CD1c-positive myeloid dendritic cell (primary cell): ENCODE measurements at regions not wholly inside any gene's neighbourhood (a gene's known extent, or its start where the extent isn't known, plus 50 kb on each side); places are given as distances from the start of the nearest gene placed in this dataset.

Source experiments
- DNase-seq: peaks from one replicate; pipeline ENCODE4 v3.0.0-alpha.2; 2016; ENCODE audit errors: extremely low spot score

DNA sequence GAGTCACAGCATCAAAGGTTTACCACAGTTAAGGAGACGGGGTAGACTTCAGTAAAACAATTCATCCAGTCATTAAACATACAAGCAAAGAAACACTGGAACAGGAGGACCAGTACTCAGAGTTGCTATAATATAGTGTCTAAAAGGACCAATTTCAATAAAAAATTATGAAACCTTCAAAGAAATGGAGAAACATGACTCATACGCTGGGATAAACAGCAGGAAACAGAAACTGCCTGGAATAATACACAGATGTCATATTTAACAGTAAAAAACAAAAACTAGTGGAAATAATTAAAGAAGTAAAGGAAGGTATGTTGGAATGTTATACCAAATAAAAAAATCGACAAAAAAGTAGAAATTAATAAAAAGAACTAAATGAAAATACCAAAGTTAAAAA, 1075.9 kb downstream of the NR2F1-AS1 start:
- no peak for DNase-seq

DNA sequence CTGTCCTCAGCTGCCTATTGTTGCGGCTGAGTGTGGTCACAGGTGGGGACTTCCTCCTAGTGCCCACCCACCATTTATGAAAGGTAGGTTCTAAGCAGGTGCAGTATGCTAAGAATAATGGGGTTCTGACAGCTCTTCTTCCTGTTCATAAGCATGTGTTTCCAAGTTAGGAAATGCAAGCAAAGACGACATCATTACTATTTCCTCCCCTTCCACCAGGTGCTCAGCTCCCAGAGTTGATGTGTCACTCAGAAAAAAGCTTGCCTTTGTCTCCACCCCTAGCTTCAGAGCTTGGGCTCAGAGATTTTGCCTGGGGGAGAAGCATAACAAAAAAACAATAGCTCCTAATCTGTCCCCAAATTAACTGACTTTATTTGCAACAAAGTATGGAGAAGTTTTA, 1076.7 kb downstream of the NR2F1-AS1 start:
- DNase-seq = no peak

DNA sequence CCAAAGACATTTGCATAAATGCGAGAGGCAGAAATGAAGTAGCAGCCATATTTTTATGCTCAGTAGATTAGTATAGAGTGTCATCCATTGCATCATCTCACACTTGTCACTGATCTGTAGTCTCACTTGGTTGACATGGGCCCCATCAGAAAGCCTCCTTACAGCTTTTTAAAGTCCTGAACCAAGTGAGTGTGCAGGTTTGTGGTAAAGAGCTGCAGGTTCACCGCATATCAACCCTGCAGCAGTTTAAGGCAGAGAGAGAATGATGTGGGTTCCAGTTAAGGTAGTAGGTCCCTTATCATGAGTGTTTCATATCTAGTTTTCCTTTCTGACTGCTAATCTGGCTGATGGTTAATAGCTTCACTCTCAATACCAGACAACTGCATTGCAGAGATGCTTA, 1080.3 kb downstream of the NR2F1-AS1 start:
- no peak for DNase-seq

DNA sequence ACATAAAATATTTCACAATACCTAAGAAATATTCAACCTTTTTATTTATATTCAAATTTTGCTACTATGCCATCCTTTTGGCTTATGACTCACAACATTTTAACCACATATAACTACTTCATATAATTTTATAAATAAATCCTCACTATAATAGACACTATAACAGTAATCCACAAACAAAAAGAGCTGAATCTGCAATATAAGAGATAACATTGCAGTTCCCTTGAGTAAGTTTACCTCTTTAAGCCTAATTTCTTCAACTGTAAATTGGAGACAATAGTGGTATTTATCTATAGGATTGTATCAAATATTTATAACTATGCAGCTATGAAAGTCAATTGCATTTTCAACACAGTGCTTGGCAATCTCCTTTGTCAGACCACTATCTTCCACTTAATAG, 1084.5 kb downstream of the NR2F1-AS1 start:
- no peak for DNase-seq

DNA sequence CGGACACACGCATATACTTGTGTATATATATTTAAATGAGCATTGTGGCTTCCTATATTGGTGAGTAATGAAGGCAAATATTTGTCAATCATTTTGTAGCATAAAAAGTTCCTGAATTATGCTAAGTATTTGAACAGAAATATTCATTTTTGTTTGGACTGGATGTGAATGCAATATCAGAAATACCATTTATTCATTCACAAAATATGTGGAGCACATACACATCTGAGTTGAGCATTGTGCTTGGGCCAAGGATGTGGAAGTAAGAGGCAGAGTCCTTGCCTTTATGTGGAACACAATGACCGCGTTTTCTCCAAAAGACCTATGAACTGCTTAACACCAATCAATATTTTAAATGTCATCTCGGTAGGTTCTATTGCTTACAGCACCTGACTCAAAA, 1086.5 kb downstream of the NR2F1-AS1 start:
- DNase-seq = no peak

DNA sequence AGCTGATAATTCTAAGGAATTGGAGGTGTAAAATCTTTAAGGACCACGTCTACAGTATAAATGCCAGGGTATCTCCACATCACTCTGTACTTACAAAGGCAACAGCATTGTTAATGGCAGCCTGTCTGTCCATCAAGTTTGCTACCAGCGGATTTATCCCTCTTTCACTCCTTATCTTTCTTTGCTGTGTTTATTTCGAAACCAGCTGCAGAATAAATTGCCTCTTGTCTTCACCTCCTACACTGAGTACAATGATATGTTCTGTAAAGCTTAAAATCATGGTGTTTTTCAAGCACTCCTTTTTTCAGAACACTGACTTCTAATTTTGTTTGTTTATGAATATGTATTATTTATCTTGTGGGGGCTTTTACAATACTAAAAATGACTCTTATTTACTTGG, 1088.1 kb downstream of the NR2F1-AS1 start:
- no peak for DNase-seq

DNA sequence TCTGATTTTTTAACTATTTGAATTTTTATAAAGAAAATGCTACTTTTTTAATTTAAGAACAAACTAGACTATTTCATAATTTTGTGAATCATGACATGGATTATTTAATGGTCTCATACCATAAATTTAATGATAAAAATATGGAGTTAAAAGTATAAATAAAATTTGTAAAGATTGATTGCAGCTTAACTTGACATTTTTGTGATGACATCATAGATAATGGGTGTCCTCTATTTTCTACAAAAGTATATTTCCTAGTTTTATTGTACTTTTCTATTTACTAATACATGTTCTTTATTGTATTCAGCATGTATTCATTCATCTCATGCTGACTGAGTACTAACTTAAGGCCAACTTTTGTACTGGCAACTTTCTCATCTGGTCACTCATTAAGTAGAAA, 1096.5 kb downstream of the NR2F1-AS1 start:
- DNase-seq = no peak

DNA sequence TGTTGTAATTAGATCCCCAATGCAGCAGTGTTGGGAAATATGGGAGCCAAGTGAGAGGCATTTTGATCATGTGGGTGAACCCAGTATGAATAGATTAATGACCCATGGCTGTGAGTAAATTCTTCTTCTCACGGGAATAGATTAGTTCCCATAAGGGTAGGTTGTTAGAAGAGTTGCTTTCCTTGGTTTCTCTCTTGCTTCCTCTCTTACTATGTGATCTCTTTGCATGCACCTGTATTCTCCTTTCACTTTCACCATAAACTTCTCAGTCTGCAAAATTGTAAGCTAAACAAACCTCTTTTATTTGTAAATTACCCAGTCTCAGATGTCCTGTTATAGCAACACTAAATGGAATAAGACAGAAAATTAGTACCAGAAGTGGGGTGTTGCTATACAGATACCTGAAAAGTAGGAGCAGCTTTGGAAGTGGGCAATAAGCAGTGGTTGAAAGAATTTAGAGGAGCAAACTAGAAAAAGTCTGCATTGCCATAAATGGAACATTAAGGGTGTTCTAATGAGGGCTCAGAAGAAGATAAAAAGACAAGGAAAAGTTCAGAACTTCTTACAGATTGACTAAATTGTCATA, 1090.0 kb upstream of the ARRDC3 start:
- no peak for DNase-seq

DNA sequence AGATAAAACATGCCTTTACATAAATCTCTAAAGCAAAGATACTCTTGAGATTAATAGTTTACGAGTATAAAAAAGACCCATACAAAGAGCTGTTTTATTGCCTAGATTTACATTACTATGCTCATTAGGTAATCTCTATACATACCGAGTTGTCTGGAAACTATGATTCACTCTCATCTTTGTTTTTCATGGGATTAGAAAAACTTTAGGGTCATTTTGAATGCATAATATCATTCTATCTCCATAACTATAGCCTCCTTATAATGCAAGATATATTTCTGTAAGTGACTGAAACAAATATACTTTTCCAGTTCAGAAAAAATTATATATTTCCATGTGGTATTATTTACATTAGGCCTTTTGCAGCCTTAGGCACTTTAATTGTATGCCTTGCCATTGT, 1088.7 kb upstream of the ARRDC3 start:
- no peak for DNase-seq

DNA sequence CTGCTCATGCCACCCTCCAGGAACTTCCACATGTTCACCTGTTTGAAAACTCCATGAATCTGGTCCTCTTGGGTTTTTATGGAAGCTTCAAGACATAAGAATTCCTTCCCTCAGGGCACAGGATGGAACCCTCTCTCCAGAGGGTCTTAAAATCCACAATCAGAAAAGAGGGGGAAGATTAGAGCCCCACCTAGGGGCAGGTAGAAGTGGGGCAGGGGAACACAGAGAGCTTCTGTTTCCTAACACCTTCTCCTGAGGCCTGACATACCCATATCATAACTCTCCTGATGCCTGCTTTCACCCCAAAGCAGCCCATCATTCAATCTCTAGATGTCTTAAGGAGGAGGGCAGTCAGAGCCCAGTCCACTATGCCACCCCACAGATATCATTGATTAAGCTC, 1087.7 kb upstream of the ARRDC3 start:
- DNase-seq = no peak

DNA sequence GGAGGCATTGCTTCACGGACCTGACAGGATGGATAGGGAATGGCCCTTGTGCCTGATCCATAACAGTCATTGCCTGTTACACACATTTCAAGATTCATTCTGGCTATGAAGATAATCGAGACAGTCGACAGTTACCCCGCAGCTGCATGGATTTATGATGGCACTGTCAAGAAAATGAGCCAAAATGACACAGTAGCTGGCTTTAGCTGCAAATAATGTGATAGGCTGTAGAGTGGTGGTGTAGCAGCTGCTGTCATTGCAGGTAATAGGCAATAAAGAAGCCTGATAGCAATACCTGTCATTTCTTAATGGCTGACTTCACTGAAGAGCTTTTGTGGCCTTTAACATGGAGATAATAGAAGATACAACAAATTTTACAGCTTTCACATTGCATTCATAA, 1085.2 kb upstream of the ARRDC3 start:
- no peak for DNase-seq

DNA sequence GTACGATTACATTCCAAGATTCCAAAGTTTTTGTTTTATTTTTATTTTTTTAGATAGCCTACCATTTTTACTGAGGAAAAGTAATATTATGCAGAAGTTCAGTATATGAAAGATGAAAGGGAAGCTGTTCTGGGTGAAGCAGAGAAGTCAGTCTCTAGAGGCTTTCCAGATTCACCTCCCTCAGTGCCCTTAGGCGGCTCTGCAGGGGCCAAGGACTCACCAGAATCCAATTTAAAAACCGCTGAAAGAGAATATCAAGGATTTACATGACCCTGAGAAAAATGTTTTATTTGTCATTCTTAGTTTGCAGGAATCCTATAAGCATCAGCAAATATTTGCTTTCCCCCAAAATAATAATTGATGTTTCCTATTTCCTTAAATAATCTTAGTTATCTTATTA, 1084.6 kb upstream of the ARRDC3 start:
- no peak for DNase-seq

DNA sequence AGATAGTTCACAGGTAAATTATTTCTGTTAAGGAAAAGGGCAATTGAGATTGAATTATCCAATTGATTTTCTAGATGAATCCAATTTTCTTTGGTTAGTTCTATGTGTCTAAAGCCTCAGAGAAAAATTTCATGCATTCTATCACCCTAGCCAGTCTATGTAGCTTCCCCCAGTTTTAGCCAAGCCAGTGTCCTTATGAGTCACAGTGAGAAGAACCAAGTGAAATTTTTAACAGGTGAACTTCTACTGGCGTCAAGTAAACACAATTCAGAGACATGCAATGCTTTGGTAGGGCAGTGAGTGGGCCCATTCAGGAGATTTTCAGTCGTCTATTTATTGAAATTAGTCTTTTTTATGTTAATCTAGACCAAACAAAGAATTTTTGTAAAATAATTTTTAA, 1077.4 kb upstream of the ARRDC3 start:
- no peak for DNase-seq

DNA sequence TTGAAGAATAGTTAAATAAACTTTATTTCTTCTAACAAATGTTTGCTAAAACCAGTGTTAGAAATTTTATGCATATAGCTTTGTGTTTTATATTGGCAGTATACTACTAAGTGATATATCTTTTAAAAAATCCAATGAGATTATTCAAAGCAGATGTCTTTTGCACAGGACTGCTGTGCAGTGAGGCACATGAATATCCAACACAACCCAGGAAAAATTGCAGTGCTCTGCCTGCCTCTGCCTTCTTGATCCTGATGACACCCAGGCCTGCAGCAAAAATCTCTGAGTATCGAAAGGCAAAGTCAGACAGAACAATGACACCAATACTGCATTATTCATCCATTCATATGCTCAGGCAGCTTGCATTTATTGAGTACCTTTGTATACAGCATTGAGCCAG, 1076.5 kb upstream of the ARRDC3 start:
- DNase-seq = no peak

DNA sequence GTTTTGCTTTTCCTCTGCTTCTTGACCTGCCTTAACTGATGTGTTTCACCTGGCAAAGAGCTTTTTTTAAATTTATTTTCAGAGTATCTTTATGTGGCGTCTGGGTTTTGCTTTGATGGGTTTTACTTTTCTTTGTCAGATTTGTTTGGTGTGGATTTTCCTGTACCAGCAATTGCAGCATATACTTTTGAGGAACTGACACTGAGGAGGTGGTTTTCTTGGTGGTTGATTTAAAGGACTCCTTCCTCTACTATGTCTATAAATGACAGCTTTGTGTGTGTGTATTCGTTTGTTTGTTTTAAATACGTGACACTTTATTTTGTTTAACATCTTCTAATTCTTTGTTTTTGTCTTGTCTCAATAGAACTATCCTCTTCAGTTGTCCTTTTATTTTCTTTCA, 1071.9 kb upstream of the ARRDC3 start:
- DNase-seq = no peak

DNA sequence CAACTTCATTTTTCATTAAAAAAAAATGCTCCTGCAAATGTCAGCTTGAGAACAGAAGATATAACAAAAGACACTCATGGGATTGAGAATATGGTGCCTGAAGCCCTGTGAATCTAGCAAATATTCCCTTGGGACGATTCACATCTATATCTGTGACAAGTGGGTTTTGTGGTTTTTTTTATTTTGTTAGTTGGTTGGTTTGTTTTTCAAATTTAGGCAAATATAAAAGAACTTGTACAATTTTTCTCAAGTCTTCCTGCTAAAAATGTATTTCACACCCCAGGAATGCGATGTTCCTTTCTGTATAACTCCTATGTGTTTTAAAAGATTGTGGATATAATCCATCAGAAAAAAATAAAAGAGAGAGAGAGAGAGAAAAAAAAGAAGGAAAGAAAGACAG, 1061.8 kb upstream of the ARRDC3 start:
- DNase-seq = no peak

DNA sequence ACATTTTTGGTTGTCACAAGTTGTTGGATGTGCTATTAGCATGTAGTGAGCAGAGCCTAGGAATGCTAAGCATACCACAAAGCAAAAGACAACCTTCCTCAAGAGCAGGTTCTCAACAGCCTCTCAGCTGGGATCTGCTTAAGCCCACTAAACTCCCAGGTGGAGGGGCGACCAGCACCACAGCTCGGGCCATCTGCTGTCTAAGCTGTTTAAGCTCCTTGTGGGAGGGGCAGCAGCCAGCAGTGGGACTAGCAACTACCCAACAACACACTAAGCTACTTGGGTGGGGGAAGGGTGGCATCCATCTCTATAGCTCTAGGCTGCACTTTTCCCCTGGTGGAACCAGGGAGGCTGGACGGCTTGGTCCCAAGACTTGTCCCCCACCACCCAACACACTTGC, 1052.7 kb upstream of the ARRDC3 start:
- DNase-seq = no peak

DNA sequence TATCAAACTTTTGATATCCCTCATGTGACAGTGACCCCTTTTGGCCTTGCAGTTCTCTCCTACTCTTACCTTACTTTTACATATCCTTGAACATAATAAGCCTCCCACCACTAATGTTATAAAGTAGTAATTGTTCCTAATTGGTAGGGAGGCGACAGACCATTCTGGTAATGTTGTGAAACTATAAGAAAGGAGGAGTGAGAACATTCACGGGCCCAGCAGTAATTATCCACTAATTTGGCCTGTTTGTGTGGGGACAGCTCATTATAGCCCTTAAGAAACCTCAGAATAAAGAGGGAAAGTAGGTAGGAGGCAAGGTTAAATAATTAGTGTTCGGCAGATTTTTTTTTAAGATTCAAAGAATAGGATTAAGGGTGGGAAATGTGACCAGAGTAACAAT, 1046.5 kb upstream of the ARRDC3 start:
- DNase-seq = no peak

DNA sequence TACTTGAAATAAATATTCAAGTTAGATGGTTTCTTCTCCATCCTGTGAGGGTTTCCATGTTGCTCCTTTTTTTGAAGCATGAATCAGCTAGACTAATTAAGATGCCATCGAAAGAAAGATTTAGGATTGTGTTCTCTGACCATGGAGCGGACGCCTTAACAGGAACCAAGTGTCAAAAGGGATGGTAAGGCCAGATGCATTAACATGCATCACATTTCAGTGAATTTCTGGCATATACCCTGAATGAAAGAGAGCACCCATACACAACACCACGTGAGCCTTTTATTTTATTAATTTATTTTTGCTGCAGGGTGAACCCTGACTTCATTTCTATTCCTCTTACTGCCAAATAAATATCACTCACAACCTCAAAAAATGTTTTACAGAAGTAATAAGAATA, 1045.3 kb upstream of the ARRDC3 start:
- DNase-seq = no peak

DNA sequence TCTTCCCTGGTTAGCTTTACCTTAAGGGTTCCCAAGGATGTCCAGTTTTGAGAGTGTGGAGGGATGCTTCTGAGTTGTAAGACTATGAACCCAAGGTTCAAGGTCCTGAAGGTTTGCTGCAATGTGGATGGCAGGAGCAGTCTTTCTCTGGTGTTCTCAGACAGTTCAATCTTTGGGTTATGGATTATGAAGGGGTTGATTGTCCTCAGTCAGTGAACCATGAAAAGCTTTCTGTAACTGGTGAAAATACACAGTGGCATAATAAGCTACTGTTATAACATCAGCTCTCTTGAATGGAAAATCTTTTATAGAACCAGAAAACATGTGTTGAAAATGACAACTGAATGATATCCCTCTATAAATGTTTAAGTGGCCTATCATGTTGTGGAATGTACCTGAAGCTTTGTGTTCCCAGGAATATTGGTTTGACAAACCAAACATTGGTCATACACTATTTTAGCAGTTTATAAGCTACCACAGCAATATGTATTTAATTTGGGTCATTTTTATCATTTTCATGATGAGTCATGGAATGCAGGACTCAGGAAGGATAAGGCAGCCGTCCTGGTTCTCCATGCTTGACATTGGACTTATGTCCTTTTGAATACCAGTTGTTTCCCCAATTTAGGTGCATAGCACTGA, 1041.8 kb upstream of the ARRDC3 start:
- no peak for DNase-seq

DNA sequence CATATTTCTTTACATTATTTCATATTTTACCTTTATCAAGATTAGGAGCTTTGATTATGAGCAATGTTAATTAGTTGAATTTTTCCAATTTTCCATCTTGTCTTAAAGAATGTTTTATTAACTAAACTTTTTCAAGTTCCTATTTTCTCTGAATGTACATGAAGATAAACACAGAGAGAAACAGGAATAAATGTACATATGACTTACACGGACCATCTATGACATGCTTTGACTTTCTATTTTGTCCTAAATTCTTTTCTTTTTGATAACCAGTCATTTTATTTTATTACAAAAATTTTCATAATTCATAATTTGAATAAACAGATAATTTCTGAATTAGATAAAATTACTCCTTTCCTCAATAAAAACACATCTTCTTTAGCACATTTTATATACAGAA, 1038.8 kb upstream of the ARRDC3 start:
- no peak for DNase-seq

DNA sequence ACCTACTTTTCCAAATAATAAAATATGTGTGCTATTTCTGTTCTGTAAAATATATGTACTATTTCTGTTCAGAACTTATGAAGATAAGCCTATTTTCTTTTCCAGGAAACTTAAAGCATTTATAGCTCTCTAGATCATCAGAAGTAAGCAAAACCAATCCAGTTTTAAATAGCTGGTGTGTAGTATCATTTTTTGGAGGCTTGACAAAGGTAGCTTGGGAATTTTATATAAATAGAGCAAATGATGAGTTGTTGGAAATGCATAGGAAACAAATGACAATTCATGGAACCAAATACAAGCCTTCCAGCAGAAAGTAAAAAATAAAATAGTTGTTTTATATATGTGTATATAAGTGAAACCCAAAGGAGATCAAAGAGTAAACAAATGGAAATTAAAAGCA, 1038.1 kb upstream of the ARRDC3 start:
- DNase-seq = no peak

DNA sequence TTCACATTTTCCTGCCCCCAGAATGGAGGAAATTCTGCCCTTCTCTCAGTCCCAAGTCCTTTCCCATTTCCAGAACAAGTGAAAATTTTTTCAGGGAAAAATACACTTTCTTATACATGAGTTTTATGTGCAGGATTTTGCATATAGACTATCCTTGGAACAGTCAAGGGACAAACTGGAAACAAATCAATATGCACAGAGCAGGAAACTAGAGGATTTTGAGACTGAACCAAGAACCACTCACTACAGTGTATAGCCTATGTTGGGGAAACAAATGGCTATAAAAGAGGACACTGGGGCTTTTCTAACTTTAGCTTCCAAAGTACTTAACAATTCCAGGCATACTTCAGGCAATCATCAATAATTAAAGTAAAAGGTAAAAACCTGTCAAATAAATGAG, 1036.1 kb upstream of the ARRDC3 start:
- no peak for DNase-seq

DNA sequence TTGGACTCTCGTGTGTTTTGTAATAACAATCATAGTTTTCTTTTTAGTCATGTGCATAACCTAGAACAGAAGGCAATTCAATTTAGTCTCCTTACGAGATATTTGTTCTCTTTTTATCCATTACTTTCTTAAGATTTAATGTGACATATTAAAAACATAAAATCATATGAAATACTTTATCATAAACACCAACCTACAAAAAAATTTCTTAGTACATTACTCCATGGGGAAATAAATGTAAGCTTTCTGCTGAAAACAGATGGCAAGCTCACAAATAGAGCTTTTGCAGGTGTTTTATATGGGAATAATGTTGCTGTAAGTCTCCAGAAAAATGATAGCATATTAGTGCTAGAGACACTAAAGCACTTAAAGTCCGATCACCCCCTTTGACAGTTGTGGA, 1035.2 kb upstream of the ARRDC3 start:
- DNase-seq = no peak
